Activated naive CD4-positive, alpha-beta T cell (primary cell): ENCODE measurements at regions not wholly inside any gene's neighbourhood (a gene's known extent, or its start where the extent isn't known, plus 50 kb on each side); places are given as distances from the start of the nearest gene placed in this dataset.
"Not testable (repeated sequence)": the region's sequence is repeated elsewhere in the genome, so short reads cannot be mapped to it uniquely, and the experiment has no call there.

Experiments used
- DNase-seq, 4 experiments: peaks; one replicate each; lab custom pipeline; 2025; lab: John Stamatoyannopoulos, UW

DNA sequence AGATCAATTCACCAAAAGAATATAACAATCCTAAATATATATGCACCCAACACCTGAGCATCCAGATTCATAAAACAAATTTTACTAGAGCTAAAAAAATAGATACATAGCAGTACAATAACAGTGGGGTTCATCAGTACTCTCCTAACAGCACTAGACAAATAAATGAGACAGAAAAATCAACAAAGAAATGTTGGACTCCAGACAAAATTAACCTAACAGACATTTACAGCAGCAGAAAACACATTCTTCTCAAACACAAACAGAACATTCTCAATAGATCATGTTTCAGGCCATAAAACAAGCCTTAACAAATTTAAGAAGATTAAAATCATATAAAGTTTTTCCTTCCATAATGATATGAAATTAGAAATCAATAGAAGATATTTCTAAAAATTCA lies 124.8 kb upstream of the NECTIN3 start:
- DNase-seq = no peak

DNA sequence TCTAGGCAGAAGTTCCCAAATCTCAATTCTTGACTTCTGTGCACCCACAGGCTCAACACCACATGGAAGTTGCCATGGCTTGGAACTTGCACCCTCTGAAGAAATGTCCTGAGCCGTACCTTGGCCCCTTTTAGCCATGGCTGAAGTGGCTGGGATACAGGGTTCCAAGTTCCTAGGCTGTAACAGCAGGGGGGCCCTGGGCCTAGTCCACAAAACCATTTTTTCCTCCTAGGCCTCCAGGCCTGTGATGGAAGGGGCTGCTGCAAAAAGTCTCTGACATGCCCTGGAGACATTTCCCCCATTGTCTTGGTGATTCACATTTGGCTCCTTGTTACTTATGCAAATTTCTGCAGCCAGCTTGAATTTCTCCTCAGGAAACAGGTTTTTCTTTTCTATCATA lies 122.4 kb upstream of the NECTIN3 start:
- DNase-seq = not testable (repeated sequence)

GRCh38 chr3:110955301-110955880 lies 116.2 kb upstream of the NECTIN3 start:
- no peak for DNase-seq

GRCh38 chr3:110956081-110956480 lies 115.5 kb upstream of the NECTIN3 start:
- DNase-seq = no peak

DNA sequence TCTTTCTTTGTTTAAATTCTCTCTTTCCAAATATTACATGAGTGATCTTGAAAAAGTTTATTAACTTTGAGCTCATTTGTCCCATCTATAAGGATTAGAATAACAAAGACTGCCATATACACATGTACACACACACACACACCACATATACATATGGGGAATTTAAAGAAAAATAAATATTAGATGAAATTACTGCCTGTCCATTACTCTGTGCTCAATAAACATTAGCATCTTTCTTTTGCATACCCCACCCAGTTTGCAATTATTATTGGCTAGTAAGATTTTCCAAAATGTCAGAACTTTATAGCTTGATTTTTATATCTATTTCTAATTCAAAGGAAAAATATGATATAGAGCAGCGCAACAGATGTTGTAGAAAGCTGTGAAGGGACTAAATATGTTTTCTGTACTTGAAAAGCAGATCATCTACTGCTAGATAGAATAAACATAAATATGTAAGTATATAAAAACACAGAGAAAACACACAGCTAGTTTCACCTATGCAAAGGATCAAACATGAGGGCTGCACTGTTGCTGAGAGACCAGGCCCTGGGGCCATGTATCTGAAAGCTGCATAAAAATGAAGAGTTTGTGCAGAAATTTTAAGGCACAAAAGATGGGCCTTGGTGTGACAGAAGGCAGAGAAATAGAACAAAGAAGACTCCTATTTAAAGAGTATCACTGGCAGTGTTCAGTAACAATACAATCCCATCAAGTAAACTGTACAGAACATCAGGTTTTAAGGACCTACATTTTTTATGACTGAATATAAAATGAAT lies 114.2 kb upstream of the NECTIN3 start:
- DNase-seq = no peak

- DNase-seq = no peak
Observed at GRCh38 chr3:110958313-110959147, 113.1 kb upstream of the NECTIN3 start.

- DNase-seq = no peak
Observed at GRCh38 chr3:110965976-110966375, 105.6 kb upstream of the NECTIN3 start.

DNA sequence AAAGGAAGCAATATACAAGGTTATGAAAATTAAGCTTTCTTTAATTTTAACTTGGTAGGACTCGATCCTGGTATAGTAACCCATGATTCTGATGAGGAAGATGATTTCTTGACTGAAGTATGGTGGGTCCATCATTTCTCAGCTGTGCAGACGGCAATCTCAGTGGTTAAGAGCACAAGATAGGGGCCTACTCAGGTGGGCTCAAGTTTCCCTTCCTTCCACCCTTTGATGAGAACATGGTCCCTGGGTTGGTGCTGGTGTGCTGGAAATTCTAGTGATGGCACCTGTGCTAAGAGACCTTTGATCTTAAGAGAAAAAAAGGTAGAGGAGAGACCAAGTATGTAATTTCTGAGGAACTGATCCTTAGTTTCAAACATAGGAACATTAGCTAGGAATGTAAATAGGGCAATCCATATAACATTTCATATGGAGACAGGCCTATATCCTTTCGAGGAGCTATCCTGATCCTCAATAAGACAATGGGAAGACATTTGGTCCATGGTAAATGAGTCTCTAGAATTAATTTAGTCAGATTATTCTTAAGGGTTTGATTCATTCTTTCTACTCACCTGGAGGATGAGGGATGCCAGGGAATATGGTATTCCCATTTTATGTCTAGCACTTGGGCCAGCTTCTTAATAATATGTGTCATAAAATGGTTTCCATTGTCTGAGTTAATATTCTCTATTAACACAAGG lies 104.5 kb upstream of the NECTIN3 start:
- DNase-seq = no peak

GRCh38 chr3:110968076-110968475 lies 103.5 kb upstream of the NECTIN3 start:
- no peak for DNase-seq

GRCh38 chr3:110969229-110970211 lies 102.1 kb upstream of the NECTIN3 start:
- no peak for DNase-seq

DNA sequence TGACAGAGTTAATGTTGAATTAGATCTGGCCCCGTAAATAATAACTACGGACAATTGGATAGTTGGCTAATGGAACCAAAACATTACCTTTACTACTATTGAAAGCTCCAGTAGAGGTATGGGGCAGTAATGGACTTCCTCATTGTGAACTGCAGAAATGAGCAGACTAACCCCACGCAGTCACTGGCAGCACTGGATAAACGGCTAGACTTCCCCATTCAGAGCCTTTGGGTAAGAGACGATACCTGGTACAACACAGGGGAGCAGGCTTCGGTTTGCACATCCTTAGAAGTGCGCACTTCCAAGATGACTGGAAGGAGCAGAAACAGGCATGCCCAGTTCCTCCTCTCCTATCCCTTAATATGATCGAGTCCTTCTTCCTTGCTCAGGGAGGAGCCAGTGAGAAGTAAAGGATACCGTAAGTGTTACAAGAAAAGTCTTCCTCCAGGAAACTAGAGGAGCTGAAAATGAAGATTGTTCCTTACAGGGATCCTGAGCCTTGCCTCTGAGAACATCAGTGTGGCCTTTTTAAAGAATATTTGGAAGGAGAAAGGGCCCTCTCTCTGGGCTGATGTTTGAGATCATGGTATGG lies 100.5 kb upstream of the NECTIN3 start:
- no peak for DNase-seq

- no peak for DNase-seq
Observed at GRCh38 chr3:110973263-110973895, 98.2 kb upstream of the NECTIN3 start.

GRCh38 chr3:110974902-110975301 lies 96.7 kb upstream of the NECTIN3 start:
- DNase-seq = no peak

- no peak for DNase-seq
Observed at GRCh38 chr3:110984456-110985250, 87.0 kb upstream of the NECTIN3 start.

DNA sequence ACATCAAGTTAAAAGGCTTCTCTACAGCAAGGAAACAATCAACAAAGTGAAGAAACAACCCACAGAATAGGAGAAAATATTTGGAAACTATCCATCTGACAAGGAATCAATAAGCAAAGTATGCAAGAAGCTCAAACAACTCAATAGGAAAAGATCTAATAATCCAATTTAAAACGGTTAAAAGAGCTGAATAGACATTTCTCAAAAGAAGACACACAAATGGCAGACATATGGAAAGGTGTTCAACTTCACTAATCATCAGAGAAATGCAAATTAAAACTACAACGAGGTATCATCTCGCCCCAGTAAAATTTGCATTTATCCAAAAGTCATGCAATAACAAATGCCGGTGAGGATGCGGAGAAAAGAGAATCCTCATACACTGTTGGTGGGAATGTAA lies 82.2 kb upstream of the NECTIN3 start:
- no peak for DNase-seq

- DNase-seq = no peak
Observed at GRCh38 chr3:110995461-110996231, 76.0 kb upstream of the NECTIN3 start.

DNA sequence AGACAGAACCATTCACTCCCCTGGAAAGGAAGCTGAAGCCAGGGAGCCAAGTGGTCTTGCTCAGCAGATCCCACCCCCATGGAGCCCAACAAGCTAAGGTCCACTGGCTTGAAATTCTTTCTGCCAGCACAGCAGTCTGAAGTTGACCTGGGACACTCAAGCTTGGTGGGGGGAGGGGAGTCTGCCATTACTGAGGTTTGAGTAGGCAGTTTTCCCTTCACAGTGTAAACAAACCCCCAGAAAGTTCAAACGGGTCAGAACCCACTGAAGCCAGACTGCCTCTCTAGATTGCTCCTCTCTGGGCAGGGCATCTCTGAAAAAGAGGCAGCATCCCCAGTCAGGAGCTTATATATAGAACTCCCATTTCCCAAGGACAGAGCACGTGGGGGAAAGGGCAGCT lies 72.8 kb upstream of the NECTIN3 start:
- DNase-seq = not testable (repeated sequence)

DNA sequence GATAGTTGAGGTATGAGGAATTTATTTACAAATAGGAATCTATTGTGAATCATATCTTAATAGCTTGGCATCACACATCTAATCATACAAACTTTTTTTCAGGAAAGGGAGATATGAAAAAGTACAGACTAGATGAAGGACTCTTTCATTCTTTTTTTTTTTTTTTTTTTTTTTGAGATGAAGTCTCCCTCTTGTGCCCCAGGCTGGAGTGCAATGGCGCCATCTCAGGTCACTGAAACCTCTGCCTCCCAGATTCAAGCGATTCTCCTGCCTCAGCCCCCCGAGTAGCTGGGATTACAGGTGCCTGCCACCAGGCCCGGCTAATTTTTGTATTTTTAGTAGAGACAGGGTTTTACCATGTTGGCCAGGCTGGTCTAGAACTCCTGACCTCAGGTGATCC lies 65.1 kb upstream of the NECTIN3 start:
- not testable (repeated sequence) for DNase-seq
